Stomach smooth muscle (tissue), 2 donors: ENCODE measurements at regions not wholly inside any gene's neighbourhood (a gene's known extent, or its start where the extent isn't known, plus 50 kb on each side); places are given as distances from the start of the nearest gene placed in this dataset.

Experiments used
- H3K27ac ChIP-seq: one replicate; pipeline ENCODE4 v1.7.0; 2013; ENCODE audit warnings: mild to moderate bottlenecking, low read length, inconsistent platforms
- H3K27me3 ChIP-seq, 2 donors: one replicate each; pipeline ENCODE4 v1.7.0; 2013; ENCODE audit warnings: low read length in 2 of 2; ENCODE audit not compliant: insufficient read depth in 2 of 2, control insufficient read depth in 1 of 2
- H3K36me3 ChIP-seq, 2 donors: one replicate each; pipeline ENCODE4 v1.7.0; 2013; ENCODE audit warnings: low read length in 2 of 2; ENCODE audit not compliant: control insufficient read depth in 2 of 2, insufficient read depth in 2 of 2
- H3K4me1 ChIP-seq: one replicate; pipeline ENCODE4 v1.7.0; 2013; ENCODE audit warnings: low read length; ENCODE audit not compliant: control insufficient read depth, insufficient read depth
- H3K4me3 ChIP-seq, 2 donors: one replicate each; pipeline ENCODE4 v1.7.0; 2013; ENCODE audit warnings: low read length in 2 of 2
- H3K9ac ChIP-seq, 2 donors: one replicate each; pipeline ENCODE4 v1.7.0; 2013; ENCODE audit warnings: low read length in 2 of 2, mild to moderate bottlenecking in 1 of 2
- H3K9me3 ChIP-seq, 2 donors: one replicate each; pipeline ENCODE4 v1.7.0; 2013; ENCODE audit warnings: low read length in 2 of 2; ENCODE audit not compliant: control insufficient read depth in 2 of 2
- donor health status: healthy.
- donor health status: Pancreatic carcinoma.

- H3K27ac ChIP-seq: no peak overlapping the region
- H3K4me1 ChIP-seq: no peaks in the 10 kb centered on the region
- no peaks in the 10 kb centered on the region for H3K36me3 ChIP-seq
- no peaks in the 10 kb centered on the region for H3K27me3 ChIP-seq
- no peak overlapping the region for H3K9ac ChIP-seq
- no peaks in the 10 kb centered on the region for H3K9me3 ChIP-seq
- H3K4me3 ChIP-seq: no peak overlapping the region
Measured at GRCh38 chr3:20698896-20699295, 512.9 kb upstream of the SGO1 start.

- H3K27ac ChIP-seq: no peak overlapping the region
- no peaks in the 10 kb centered on the region for H3K36me3 ChIP-seq
- no peak overlapping the region for H3K4me3 ChIP-seq
- H3K9ac ChIP-seq: no peak overlapping the region
- no peaks in the 10 kb centered on the region for H3K9me3 ChIP-seq
- H3K27me3 ChIP-seq: no peaks in the 10 kb centered on the region
- no peaks in the 10 kb centered on the region for H3K4me1 ChIP-seq
Measured at GRCh38 chr3:20696388-20697150, 510.6 kb upstream of the SGO1 start.

- Histone ChIP-seq H3K4me1 (no peaks in the 10 kb centered on the region), H3K9ac (no peak overlapping the region), H3K27ac (no peak overlapping the region)
Measured at GRCh38 chr3:20692675-20693074, 506.7 kb upstream of the SGO1 start.

GRCh38 chr3:20683910-20684309 lies 497.9 kb upstream of the SGO1 start:
- Histone ChIP-seq H3K36me3 (no peaks in the 10 kb centered on the region), H3K9me3 (no peaks in the 10 kb centered on the region), H3K4me3 (no peak overlapping the region), H3K27me3 (no peaks in the 10 kb centered on the region), H3K9ac (no peak overlapping the region), H3K4me1 (no peaks in the 10 kb centered on the region), H3K27ac (no peak overlapping the region)

More at GRCh38 chr3:20692675-20693074, 506.7 kb upstream of the SGO1 start:
- Histone ChIP-seq H3K27me3 (no peaks in the 10 kb centered on the region), H3K36me3 (no peaks in the 10 kb centered on the region), H3K4me3 (no peak overlapping the region), H3K9me3 (no peaks in the 10 kb centered on the region)

- Histone ChIP-seq H3K9ac (no peak overlapping the region), H3K27ac (no peak overlapping the region), H3K4me3 (no peak overlapping the region), H3K27me3 (no peaks in the 10 kb centered on the region), H3K9me3 (no peaks in the 10 kb centered on the region), H3K4me1 (no peaks in the 10 kb centered on the region), H3K36me3 (no peaks in the 10 kb centered on the region)
Measured at GRCh38 chr3:20682573-20682972, 496.6 kb upstream of the SGO1 start.

- Histone ChIP-seq H3K9me3 (no peaks in the 10 kb centered on the region), H3K4me1 (no peaks in the 10 kb centered on the region), H3K4me3 (no peak overlapping the region), H3K36me3 (no peaks in the 10 kb centered on the region), H3K27ac (no peak overlapping the region), H3K9ac (no peak overlapping the region), H3K27me3 (no peaks in the 10 kb centered on the region)
Measured at GRCh38 chr3:20680990-20681628, 495.1 kb upstream of the SGO1 start.

- Histone ChIP-seq H3K4me1 (no peaks in the 10 kb centered on the region), H3K36me3 (no peaks in the 10 kb centered on the region), H3K27me3 (no peaks in the 10 kb centered on the region), H3K9ac (no peak overlapping the region), H3K27ac (no peak overlapping the region), H3K4me3 (no peak overlapping the region), H3K9me3 (peaks cover 0 to 5% of the 10 kb centered on the region in 2 donors)
Measured at GRCh38 chr3:20673866-20674265, 487.9 kb upstream of the SGO1 start.

GRCh38 chr3:20669675-20670074 lies 483.7 kb upstream of the SGO1 start:
- H3K36me3 ChIP-seq: no peaks in the 10 kb centered on the region
- no peaks in the 10 kb centered on the region for H3K27me3 ChIP-seq
- no peaks in the 10 kb centered on the region for H3K9me3 ChIP-seq
- H3K27ac ChIP-seq: no peak overlapping the region
- no peak overlapping the region for H3K4me3 ChIP-seq
- H3K9ac ChIP-seq: no peak overlapping the region
- peaks cover 4% of the 10 kb centered on the region for H3K4me1 ChIP-seq

- H3K27me3 ChIP-seq: no peaks in the 10 kb centered on the region
- H3K4me3 ChIP-seq: no peak overlapping the region
- H3K4me1 ChIP-seq: peaks cover 4% of the 10 kb centered on the region
- no peaks in the 10 kb centered on the region for H3K9me3 ChIP-seq
- H3K27ac ChIP-seq: no peak overlapping the region
- no peak overlapping the region for H3K9ac ChIP-seq
- no peaks in the 10 kb centered on the region for H3K36me3 ChIP-seq
Measured at GRCh38 chr3:20669184-20669583, 483.2 kb upstream of the SGO1 start.

GRCh38 chr3:20668411-20668810 lies 482.4 kb upstream of the SGO1 start:
- H3K9ac ChIP-seq: no peak overlapping the region
- no peak overlapping the region for H3K27ac ChIP-seq
- no peaks in the 10 kb centered on the region for H3K36me3 ChIP-seq
- no peaks in the 10 kb centered on the region for H3K9me3 ChIP-seq
- no peak overlapping the region for H3K4me3 ChIP-seq
- H3K4me1 ChIP-seq: peaks cover 4% of the 10 kb centered on the region
- H3K27me3 ChIP-seq: no peaks in the 10 kb centered on the region

GRCh38 chr3:20666091-20666490 lies 480.1 kb upstream of the SGO1 start:
- Histone ChIP-seq H3K9me3 (no peaks in the 10 kb centered on the region), H3K9ac (no peak overlapping the region), H3K27ac (no peak overlapping the region), H3K4me3 (no peak overlapping the region), H3K4me1 (peaks cover 4% of the 10 kb centered on the region), H3K27me3 (no peaks in the 10 kb centered on the region), H3K36me3 (no peaks in the 10 kb centered on the region)
